ENCODE measurements at regions not wholly inside any gene's neighbourhood (a gene's known extent, or its start where the extent isn't known, plus 50 kb on each side); places are given as distances from the start of the nearest gene placed in this dataset.

- no peak for DNase-seq (ENCODE audit: low spot score)
- Histone ChIP-seq H3K9me3 (ENCODE audit: low read depth) (no peaks in the 10 kb centered on the region), H3K27me3 (no peaks in the 10 kb centered on the region), H3K4me2 (no peak overlapping the region), H4K20me1 (ENCODE audit: insufficient read depth, poor library complexity, severe bottlenecking) (no peaks in the 10 kb centered on the region), H3K79me2 (no peaks in the 10 kb centered on the region), H3K36me3 (replicated peaks; ENCODE audit: insufficient read depth, low read depth) (no peaks in the 10 kb centered on the region), H3K27ac (no peak overlapping the region), H3K9me2 (replicated peaks; ENCODE audit: insufficient read depth) (no peaks in the 10 kb centered on the region), H3K4me1 (ENCODE audit: insufficient read depth) (no peaks in the 10 kb centered on the region), H3K4me3 (no peak overlapping the region), H2AFZ (no peak overlapping the region)
- 73% methylated on average over 1 of the region's 1 CpG for WGBS (ENCODE audit: low lambda C conversion rate, missing lambda C conversion rate)
- TF ChIP-seq EZH2 (IDR thresholded peaks at IDR 0.05; ENCODE audit: borderline replicate concordance) (no peak), CTCF (IDR thresholded peaks at IDR 0.05; ENCODE audit: poor library complexity) (no peak), EZH2phosphoT487 (IDR thresholded peaks at IDR 0.05; ENCODE audit: low read depth, severe bottlenecking, unreplicated experiment) (no peak)
Observed at GRCh38 chr13:91220872-91221271, 126.6 kb upstream of the MIR17HG start.

GRCh38 chr13:91228108-91228507 lies 119.4 kb upstream of the MIR17HG start:
- no peaks in the 10 kb centered on the region for H3K4me1 ChIP-seq (ENCODE audit: insufficient read depth)
- H3K79me2 ChIP-seq: no peaks in the 10 kb centered on the region
- no peak for TF ChIP-seq EZH2 (IDR thresholded peaks at IDR 0.05; ENCODE audit: borderline replicate concordance)
- no peaks in the 10 kb centered on the region for H3K36me3 ChIP-seq (replicated peaks; ENCODE audit: insufficient read depth, low read depth)
- no peaks in the 10 kb centered on the region for H3K9me2 ChIP-seq (replicated peaks; ENCODE audit: insufficient read depth)
- H3K9me3 ChIP-seq (ENCODE audit: low read depth): no peaks in the 10 kb centered on the region
- H2AFZ ChIP-seq: no peak overlapping the region
- no peak overlapping the region for H3K27ac ChIP-seq
- H3K27me3 ChIP-seq: peaks cover 3% of the 10 kb centered on the region
- no peaks in the 10 kb centered on the region for H4K20me1 ChIP-seq (ENCODE audit: insufficient read depth, poor library complexity, severe bottlenecking)
- H3K4me3 ChIP-seq: no peak overlapping the region
- no peak for DNase-seq (ENCODE audit: low spot score)
- 57% methylated on average over 1 of the region's 1 CpG for WGBS (ENCODE audit: low lambda C conversion rate, missing lambda C conversion rate)
- no peak overlapping the region for H3K4me2 ChIP-seq

GRCh38 chr13:91228940-91229339 lies 118.5 kb upstream of the MIR17HG start:
- Histone ChIP-seq H3K4me2 (no peak overlapping the region), H3K4me3 (no peak overlapping the region), H4K20me1 (ENCODE audit: insufficient read depth, poor library complexity, severe bottlenecking) (no peaks in the 10 kb centered on the region), H3K9me3 (ENCODE audit: low read depth) (no peaks in the 10 kb centered on the region), H3K4me1 (ENCODE audit: insufficient read depth) (no peaks in the 10 kb centered on the region), H3K27me3 (peaks cover 3% of the 10 kb centered on the region), H3K27ac (no peak overlapping the region), H2AFZ (no peak overlapping the region), H3K36me3 (replicated peaks; ENCODE audit: insufficient read depth, low read depth) (no peaks in the 10 kb centered on the region), H3K79me2 (no peaks in the 10 kb centered on the region), H3K9me2 (replicated peaks; ENCODE audit: insufficient read depth) (no peaks in the 10 kb centered on the region)
- TF ChIP-seq CTCF (IDR thresholded peaks at IDR 0.05; ENCODE audit: poor library complexity) (no peak), EZH2phosphoT487 (IDR thresholded peaks at IDR 0.05; ENCODE audit: low read depth, severe bottlenecking, unreplicated experiment) (no peak), EZH2 (IDR thresholded peaks at IDR 0.05; ENCODE audit: borderline replicate concordance) (no peak)
- DNase-seq (ENCODE audit: low spot score): no peak
- 100% methylated on average over 1 of the region's 1 CpG for WGBS (ENCODE audit: low lambda C conversion rate, missing lambda C conversion rate)

DNA sequence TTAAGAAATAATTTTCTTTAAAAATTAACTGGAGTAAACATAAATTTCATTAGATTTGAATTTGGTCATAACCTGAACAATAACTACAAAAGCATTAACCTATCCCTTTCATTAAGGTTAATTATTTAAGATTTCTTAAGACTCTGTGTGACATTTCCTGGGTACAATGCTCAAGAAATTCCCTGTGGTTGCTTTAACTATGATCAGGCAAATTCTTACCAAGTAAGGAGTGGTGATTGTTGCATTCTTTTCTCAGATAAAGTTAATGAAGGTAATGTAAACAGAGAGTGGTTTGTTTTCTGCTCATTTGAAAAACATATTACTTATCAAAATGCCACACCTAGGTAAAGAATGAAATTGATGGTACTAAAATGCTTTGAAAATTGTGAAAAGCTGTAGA lies 114.8 kb upstream of the MIR17HG start:
- TF ChIP-seq EZH2 (IDR thresholded peaks at IDR 0.05; ENCODE audit: borderline replicate concordance) (no peak), EZH2phosphoT487 (IDR thresholded peaks at IDR 0.05; ENCODE audit: low read depth, severe bottlenecking, unreplicated experiment) (no peak), CTCF (IDR thresholded peaks at IDR 0.05; ENCODE audit: poor library complexity) (no peak)

More for the DNA sequence above, 114.8 kb upstream of the MIR17HG start:
- Histone ChIP-seq H2AFZ (no peak overlapping the region), H3K4me2 (no peak overlapping the region), H3K9me3 (ENCODE audit: low read depth) (no peaks in the 10 kb centered on the region), H3K79me2 (no peaks in the 10 kb centered on the region), H4K20me1 (ENCODE audit: insufficient read depth, poor library complexity, severe bottlenecking) (no peaks in the 10 kb centered on the region), H3K27me3 (no peaks in the 10 kb centered on the region), H3K27ac (no peak overlapping the region), H3K4me3 (no peak overlapping the region), H3K36me3 (replicated peaks; ENCODE audit: insufficient read depth, low read depth) (no peaks in the 10 kb centered on the region), H3K9me2 (replicated peaks; ENCODE audit: insufficient read depth) (no peaks in the 10 kb centered on the region), H3K4me1 (ENCODE audit: insufficient read depth) (no peaks in the 10 kb centered on the region)
- no peak for DNase-seq (ENCODE audit: low spot score)
